Occipital lobe (tissue), 1 donor: ENCODE measurements at regions not wholly inside any gene's neighbourhood (a gene's known extent, or its start where the extent isn't known, plus 50 kb on each side); places are given as distances from the start of the nearest gene placed in this dataset.
"Not testable (repeated sequence)": the region's sequence is repeated elsewhere in the genome, so short reads cannot be mapped to it uniquely, and the experiment has no call there.

Experiments
- DNase-seq: peaks from one replicate; lab custom pipeline; 2025; lab: John Stamatoyannopoulos, UW

GRCh38 chr16:7278636-7279035, 54.0 kb upstream of the RBFOX1 start:
- DNase-seq: no peak

- DNase-seq: no peak
Measured at GRCh38 chr16:7272567-7273158, 60.0 kb upstream of the RBFOX1 start.

GRCh38 chr16:7271486-7271885, 61.2 kb upstream of the RBFOX1 start:
- no peak for DNase-seq

- DNase-seq: no peak
Measured at GRCh38 chr16:7270823-7271222, 61.8 kb upstream of the RBFOX1 start.

GRCh38 chr16:7270006-7270405, 62.6 kb upstream of the RBFOX1 start:
- DNase-seq: no peak

- DNase-seq: no peak
Measured at GRCh38 chr16:7268182-7268581, 64.5 kb upstream of the RBFOX1 start.

- no peak for DNase-seq
Measured at GRCh38 chr16:7257016-7257415, 75.6 kb upstream of the RBFOX1 start.

- DNase-seq: no peak
Measured at GRCh38 chr16:7246578-7246977, 86.1 kb upstream of the RBFOX1 start.

- no peak for DNase-seq
Measured at GRCh38 chr16:7239547-7239946, 93.1 kb upstream of the RBFOX1 start.

GRCh38 chr16:7236824-7237410, 95.7 kb upstream of the RBFOX1 start:
- DNase-seq: no peak

- no peak for DNase-seq
Measured at GRCh38 chr16:7233975-7234374, 98.7 kb upstream of the RBFOX1 start.

GRCh38 chr16:7231762-7232161, 100.9 kb upstream of the RBFOX1 start:
- DNase-seq: no peak

GRCh38 chr16:7229433-7230218, 103.0 kb upstream of the RBFOX1 start:
- not testable (repeated sequence) for DNase-seq

- no peak for DNase-seq
Measured at GRCh38 chr16:7227229-7227721, 105.4 kb upstream of the RBFOX1 start.

- no peak for DNase-seq
Measured at GRCh38 chr16:7221157-7221556, 111.5 kb upstream of the RBFOX1 start.

- DNase-seq: no peak
Measured at GRCh38 chr16:7218936-7219335, 113.7 kb upstream of the RBFOX1 start.

- no peak for DNase-seq
Measured at GRCh38 chr16:7217797-7218196, 114.8 kb upstream of the RBFOX1 start.

- no peak for DNase-seq
Measured at GRCh38 chr16:7216719-7217118, 115.9 kb upstream of the RBFOX1 start.

- no peak for DNase-seq
Measured at GRCh38 chr16:7211781-7212180, 120.9 kb upstream of the RBFOX1 start.

- DNase-seq: no peak
Measured at GRCh38 chr16:7209598-7209997, 123.0 kb upstream of the RBFOX1 start.

GRCh38 chr16:7206469-7206868, 126.2 kb upstream of the RBFOX1 start:
- DNase-seq: no peak

GRCh38 chr16:7200320-7200719, 132.3 kb upstream of the RBFOX1 start:
- no peak for DNase-seq

- no peak for DNase-seq
Measured at GRCh38 chr16:7185689-7186088, 147.0 kb upstream of the RBFOX1 start.
